HepG2 (cell line): ENCODE measurements at regions not wholly inside any gene's neighbourhood (a gene's known extent, or its start where the extent isn't known, plus 50 kb on each side); places are given as distances from the start of the nearest gene placed in this dataset.

ENCODE experiments used
- ARID4A ChIP-seq: sonication (generic); formaldehyde crosslinking; IDR thresholded peaks from 2 replicates; pipeline ENCODE4 v1.5.0; 2020; ENCODE audit warnings: mild to moderate bottlenecking, missing genetic modification reagents, borderline replicate concordance
- NR2C2 ChIP-seq: sonication (generic); formaldehyde crosslinking; IDR thresholded peaks from 2 replicates; pipeline ENCODE4 v1.4.0; 2020; ENCODE audit warnings: missing genetic modification reagents, mild to moderate bottlenecking, moderate library complexity, borderline replicate concordance
- ZBED4 ChIP-seq: sonication (generic); formaldehyde crosslinking; IDR thresholded peaks from 2 replicates; pipeline ENCODE4 v1.4.0; 2020; ENCODE audit warnings: missing genetic modification reagents, borderline replicate concordance

GRCh38 chr4:159048166-159048886 is 54.6 kb upstream of the RAPGEF2 start (continued):
- TF ChIP-seq ZBED4 (CRISPR knock-in tag) (peak; percentile 34; the same call in 1 of the 2 replicates), ARID4A (CRISPR knock-in tag) (no peak; the same call in 1 of the 2 replicates), NR2C2 (CRISPR knock-in tag) (no peak)
- TF ChIP-seq, all 625 proteins: peak for 62
